Stimulated activated CD4-positive, alpha-beta T cell treated with anti-CD3 and anti-CD28 coated beads, Interleukin-2, amount 100 ng/mL, for 24 hours (primary cell): ENCODE measurements at regions not wholly inside any gene's neighbourhood (a gene's known extent, or its start where the extent isn't known, plus 50 kb on each side); places are given as distances from the start of the nearest gene placed in this dataset.

Experiments
- DNase-seq, 2 donors: peaks; one replicate each; pipeline ENCODE4 v3.0.0-alpha.2; 2020

GRCh38 chr3:24944805-24945520 is 450.3 kb upstream of the THRB start:
- no peak for DNase-seq

- no peak for DNase-seq
Measured at GRCh38 chr3:24945563-24945962, 450.9 kb upstream of the THRB start.

GRCh38 chr3:24947103-24947502 is 452.5 kb upstream of the THRB start:
- DNase-seq: no peak

GRCh38 chr3:24951180-24951579 is 456.5 kb upstream of the THRB start:
- no peak for DNase-seq

GRCh38 chr3:24952388-24952787 is 457.7 kb upstream of the THRB start:
- no peak for DNase-seq

GRCh38 chr3:24953060-24953771 is 458.6 kb upstream of the THRB start:
- no peak for DNase-seq

- no peak for DNase-seq
Measured at GRCh38 chr3:24956613-24957012, 462.0 kb upstream of the THRB start.

GRCh38 chr3:24958271-24958670 is 463.6 kb upstream of the THRB start:
- no peak for DNase-seq

- no peak for DNase-seq
Measured at GRCh38 chr3:24958910-24959447, 464.3 kb upstream of the THRB start.

- DNase-seq: no peak
Measured at GRCh38 chr3:24963762-24964625, 464.1 kb upstream of the RARB start.

GRCh38 chr3:24965706-24966385 is 462.2 kb upstream of the RARB start:
- no peak for DNase-seq

GRCh38 chr3:24968036-24968435 is 460.0 kb upstream of the RARB start:
- DNase-seq: no peak

- DNase-seq: no peak
Measured at GRCh38 chr3:24972491-24972890, 455.6 kb upstream of the RARB start.

GRCh38 chr3:24981309-24981708 is 446.8 kb upstream of the RARB start:
- DNase-seq: no peak

GRCh38 chr3:24981924-24982323 is 446.1 kb upstream of the RARB start:
- DNase-seq: no peak

- no peak for DNase-seq
Measured at GRCh38 chr3:24985668-24986067, 442.4 kb upstream of the RARB start.

GRCh38 chr3:24986612-24987011 is 441.5 kb upstream of the RARB start:
- DNase-seq: no peak

- DNase-seq: no peak
Measured at GRCh38 chr3:24999357-24999756, 428.7 kb upstream of the RARB start.

- DNase-seq: no peak
Measured at GRCh38 chr3:25000971-25001591, 427.0 kb upstream of the RARB start.

GRCh38 chr3:25002052-25002451 is 426.0 kb upstream of the RARB start:
- DNase-seq: no peak

GRCh38 chr3:25007974-25008658 is 419.9 kb upstream of the RARB start:
- DNase-seq: no peak

- no peak for DNase-seq
Measured at GRCh38 chr3:25009665-25010064, 418.4 kb upstream of the RARB start.
